ENCODE measurements at regions not wholly inside any gene's neighbourhood (a gene's known extent, or its start where the extent isn't known, plus 50 kb on each side); places are given as distances from the start of the nearest gene placed in this dataset.
"Not testable (repeated sequence)": the region's sequence is repeated elsewhere in the genome, so short reads cannot be mapped to it uniquely, and the experiment has no call there.

GRCh38 chr10:53647221-53647620 lies 874.6 kb upstream of the MBL2 start:
- DNase-seq, result not testable (repeated sequence)

GRCh38 chr10:53646525-53646924 lies 873.9 kb upstream of the MBL2 start:
- DNase-seq, result no peak

DNA sequence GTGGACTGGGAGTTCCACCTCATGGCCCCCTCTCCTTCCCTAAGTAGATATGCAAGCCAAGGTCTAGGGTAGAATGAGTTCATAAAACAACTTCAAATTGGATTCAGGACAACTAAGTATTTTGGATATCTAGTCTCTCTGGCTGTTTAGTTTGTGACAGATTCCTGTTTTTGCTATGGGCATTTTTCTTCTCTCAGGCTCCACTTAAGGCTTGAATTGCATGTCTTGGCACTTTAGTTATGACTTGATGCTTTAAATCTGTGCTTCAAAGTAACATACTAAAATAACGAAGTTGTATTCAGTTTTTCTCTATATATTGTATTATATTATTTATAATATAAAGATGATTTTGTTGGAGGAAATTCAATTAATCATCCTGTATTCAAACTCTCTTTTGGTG lies 873.4 kb upstream of the MBL2 start:
- DNase-seq, result no peak

- no peak for DNase-seq
Measured at GRCh38 chr10:53638006-53638405, 865.4 kb upstream of the MBL2 start.

GRCh38 chr10:53624722-53625121 lies 852.1 kb upstream of the MBL2 start:
- no peak for DNase-seq

- DNase-seq, result no peak
Measured at GRCh38 chr10:53622201-53622600, 849.6 kb upstream of the MBL2 start.

DNA sequence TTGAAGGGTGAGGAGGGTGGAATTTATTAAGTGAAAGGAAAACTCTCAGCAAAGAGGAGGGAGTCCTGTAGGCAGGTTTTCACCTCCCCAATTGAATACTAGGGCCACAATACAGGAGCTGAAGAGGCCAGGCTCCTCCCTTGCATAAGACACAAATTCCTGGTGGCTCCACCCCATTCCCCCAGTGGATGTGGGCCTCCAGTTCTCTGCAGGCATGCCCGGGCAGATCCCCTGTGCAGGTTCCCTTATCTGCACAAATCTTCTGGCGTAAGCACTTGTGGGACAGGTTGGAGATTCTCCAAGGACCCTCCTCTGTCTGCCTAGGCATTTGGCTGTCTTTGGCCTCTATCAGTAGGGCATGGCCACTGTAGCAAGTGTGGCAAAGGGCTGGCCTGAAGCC lies 847.1 kb upstream of the MBL2 start:
- DNase-seq, result no peak

- no peak for DNase-seq
Measured at GRCh38 chr10:53607691-53608090, 835.1 kb upstream of the MBL2 start.

- DNase-seq, result no peak
Measured at GRCh38 chr10:53606981-53607380, 834.4 kb upstream of the MBL2 start.

- no peak for DNase-seq
Measured at GRCh38 chr10:53601260-53601875, 828.8 kb upstream of the MBL2 start.

GRCh38 chr10:53598914-53599313 lies 826.3 kb upstream of the MBL2 start:
- DNase-seq, result no peak

DNA sequence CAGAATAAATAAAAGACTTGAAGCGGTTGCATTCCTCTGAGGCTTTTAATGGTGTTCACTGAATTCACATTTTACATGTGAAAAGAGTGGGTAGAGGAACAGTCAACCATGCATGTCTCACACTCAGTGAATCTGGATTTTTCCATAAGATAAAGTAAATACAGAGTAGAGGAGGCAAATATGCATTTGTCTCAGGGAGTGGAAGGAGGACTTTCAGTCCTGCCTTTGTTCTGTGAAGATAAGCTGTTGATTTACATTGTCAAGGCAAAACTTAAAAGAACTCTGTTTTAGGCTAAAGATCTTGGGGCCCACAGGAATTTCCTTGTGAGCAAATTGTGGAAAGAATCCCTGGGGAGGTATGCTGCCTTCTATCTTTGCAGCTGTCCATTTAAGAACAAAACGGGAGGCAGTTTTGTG lies 825.3 kb upstream of the MBL2 start:
- no peak for DNase-seq

- DNase-seq, result no peak
Measured at GRCh38 chr10:53580465-53580864, 807.9 kb upstream of the MBL2 start.

GRCh38 chr10:53579773-53580172 lies 807.2 kb upstream of the MBL2 start:
- no peak for DNase-seq

DNA sequence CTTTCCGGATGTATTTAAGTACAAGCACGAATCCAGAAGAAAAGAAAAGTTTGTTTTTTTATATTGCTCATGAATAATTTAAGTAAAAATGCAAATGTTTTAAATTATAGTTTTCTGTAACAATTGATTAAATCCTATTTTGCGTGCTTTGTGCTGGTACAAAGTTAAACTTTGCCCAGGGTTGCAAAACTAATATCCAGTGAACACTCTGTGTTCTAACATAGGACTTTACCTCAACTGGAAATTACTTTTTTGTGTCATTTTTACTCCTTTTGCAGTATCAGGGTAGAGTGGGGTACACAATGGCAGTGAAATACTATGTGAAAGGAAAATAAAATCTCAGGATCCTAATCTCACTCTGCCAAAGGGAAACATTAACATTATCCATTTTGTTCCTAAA lies 801.4 kb upstream of the MBL2 start:
- DNase-seq, result no peak

GRCh38 chr10:53573498-53573897 lies 800.9 kb upstream of the MBL2 start:
- no peak for DNase-seq

GRCh38 chr10:53572799-53573198 lies 800.2 kb upstream of the MBL2 start:
- DNase-seq, result no peak

GRCh38 chr10:53570221-53570620 lies 797.6 kb upstream of the MBL2 start:
- DNase-seq, result no peak

- no peak for DNase-seq
Measured at GRCh38 chr10:53569455-53569854, 796.9 kb upstream of the MBL2 start.

GRCh38 chr10:53548664-53549063 lies 776.1 kb upstream of the MBL2 start:
- DNase-seq, result no peak

GRCh38 chr10:53547364-53547763 lies 774.8 kb upstream of the MBL2 start:
- DNase-seq, result no peak

- DNase-seq, result no peak
Measured at GRCh38 chr10:53543410-53543809, 770.8 kb upstream of the MBL2 start.

DNA sequence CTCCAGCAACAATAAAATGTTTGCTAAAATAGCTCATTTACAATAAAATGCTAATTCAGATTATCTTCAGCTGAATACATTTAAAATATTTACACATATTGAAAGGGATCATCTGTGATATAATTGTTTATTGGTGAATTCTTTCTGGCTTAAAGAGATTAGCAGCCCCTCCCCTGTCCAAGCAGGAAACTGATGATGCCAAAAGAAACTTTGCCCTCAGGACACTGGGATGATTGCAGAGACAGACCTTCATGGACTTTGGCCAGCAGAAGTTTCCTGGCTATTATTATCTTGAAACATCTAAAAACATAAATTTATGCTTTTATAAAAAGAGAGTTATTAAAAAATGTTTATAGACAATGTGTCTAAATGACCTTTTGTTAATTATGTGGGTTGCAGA lies 764.9 kb upstream of the MBL2 start:
- DNase-seq, result no peak

DNA sequence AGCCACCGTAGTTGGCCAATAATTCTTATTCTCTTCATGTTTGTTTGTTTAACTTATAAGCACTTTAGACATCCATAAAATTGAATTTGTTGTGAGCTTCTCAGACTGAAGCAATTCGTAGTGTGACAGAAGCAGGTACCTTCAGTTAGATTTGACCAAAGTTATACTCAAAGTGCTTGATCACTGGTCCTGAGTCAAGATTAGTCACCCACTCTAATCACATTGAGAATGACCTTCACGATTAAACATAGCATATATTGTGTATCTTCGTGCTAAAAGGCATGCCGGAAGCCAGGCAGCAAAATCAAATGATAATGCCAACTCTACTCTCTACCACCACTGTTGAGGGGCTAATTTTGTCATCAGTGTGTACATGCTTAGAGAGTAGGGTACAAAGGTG lies 763.7 kb upstream of the MBL2 start:
- no peak for DNase-seq

GRCh38 chr10:53534428-53534827 lies 761.8 kb upstream of the MBL2 start:
- DNase-seq, result no peak

- DNase-seq, result no peak
Measured at GRCh38 chr10:53528974-53529373, 756.4 kb upstream of the MBL2 start.

Data from activated T-cell treated with anti-CD3 and anti-CD28 coated beads, Interleukin-2, amount 50 U/mL, for 48 hours (primary cell).